Endodermal cell (in vitro differentiated cells): ENCODE measurements at regions not wholly inside any gene's neighbourhood (a gene's known extent, or its start where the extent isn't known, plus 50 kb on each side); places are given as distances from the start of the nearest gene placed in this dataset.

Experiments
- DNase-seq: peaks from one replicate; pipeline ENCODE4 v3.0.0-alpha.2; 2017
- H3K27ac ChIP-seq: 2 replicates; pipeline ENCODE4 v1.5.1; 2013; ENCODE audit warnings: mild to moderate bottlenecking, low read depth, low read length, moderate library complexity
- H3K27me3 ChIP-seq: 2 replicates; pipeline ENCODE4 v1.6.1; 2013; ENCODE audit warnings: mild to moderate bottlenecking, low read length, moderate library complexity; ENCODE audit not compliant: insufficient read depth, control insufficient read depth, poor library complexity, severe bottlenecking
- H3K36me3 ChIP-seq: 2 replicates; pipeline ENCODE4 v1.7.0; 2013; ENCODE audit warnings: mild to moderate bottlenecking, low read length, moderate library complexity; ENCODE audit not compliant: control insufficient read depth, insufficient read depth
- H3K4me1 ChIP-seq: one replicate; pipeline ENCODE4 v1.7.0; 2013; ENCODE audit warnings: low read length; ENCODE audit not compliant: control insufficient read depth, insufficient read depth
- H3K4me3 ChIP-seq: 2 replicates; pipeline ENCODE4 v1.5.1; 2013; ENCODE audit warnings: mild to moderate bottlenecking, low read length, moderate library complexity
- H3K9ac ChIP-seq: 2 replicates; pipeline ENCODE4 v1.6.1; 2013; ENCODE audit warnings: mild to moderate bottlenecking, low read length, moderate library complexity; ENCODE audit not compliant: poor library complexity, severe bottlenecking; ENCODE audit errors: extremely low read depth
- H3K9me3 ChIP-seq: 2 replicates; pipeline ENCODE4 v1.6.1; 2013; ENCODE audit warnings: mild to moderate bottlenecking, low read length, moderate library complexity; ENCODE audit not compliant: control insufficient read depth
- H3K27ac Mint-ChIP-seq: 2 replicates; pipeline ENCODE4 v1.8.0; 2020; ENCODE audit warnings: mixed read lengths
- H3K27me3 Mint-ChIP-seq: 2 replicates; pipeline ENCODE4 v1.8.0; 2021; ENCODE audit warnings: mild to moderate bottlenecking, mixed read lengths; ENCODE audit not compliant: insufficient read depth
- H3K36me3 Mint-ChIP-seq: 2 replicates; pipeline ENCODE4 v1.8.0; 2020; ENCODE audit warnings: low read depth, mixed read lengths
- H3K4me1 Mint-ChIP-seq: 2 replicates; pipeline ENCODE4 v1.8.0; 2020; ENCODE audit warnings: mixed read lengths
- H3K4me3 Mint-ChIP-seq: 2 replicates; pipeline ENCODE4 v1.8.0; 2020; ENCODE audit warnings: mild to moderate bottlenecking, moderate library complexity, mixed read lengths
- H3K9me3 Mint-ChIP-seq: 2 replicates; pipeline ENCODE4 v1.8.0; 2020; ENCODE audit warnings: mild to moderate bottlenecking, mixed read lengths
- CTCF ChIP-seq: fragments of 200-600 bp; sonication (generic); conservative IDR thresholded peaks from 2 replicates; pipeline ENCODE4 v1.5.0; 2021; ENCODE audit warnings: antibody characterized with exemption, mild to moderate bottlenecking
- WGBS, 2 experiments: methylation state at CpG; one replicate each; pipeline versions ENCODE4 v1.1.5 to v1.1.7; 2013; ENCODE audit warnings: missing lambda C conversion rate in 2 of 2, mixed read lengths in 1 of 2; ENCODE audit not compliant: insufficient coverage in 1 of 2, insufficient read length in 1 of 2; 5-methylcytosine and 5-hydroxymethylcytosine counted together

- H3K4me3 Mint-ChIP-seq = no peak overlapping the region
- H3K27me3 Mint-ChIP-seq = no peaks in the 10 kb centered on the region
- TF ChIP-seq CTCF = no peak
- no peaks in the 10 kb centered on the region for H3K27me3 ChIP-seq
- no peak overlapping the region for H3K4me3 ChIP-seq
- peaks cover 10% of the 10 kb centered on the region for H3K9me3 ChIP-seq
- WGBS, 2 experiments = 89 to 94% methylated on average over 2 of the region's 2 CpGs
- no peak overlapping the region for H3K27ac ChIP-seq
- no peaks in the 10 kb centered on the region for H3K36me3 Mint-ChIP-seq
- H3K9me3 Mint-ChIP-seq = peaks cover 13% of the 10 kb centered on the region
- H3K4me1 ChIP-seq = no peaks in the 10 kb centered on the region
- no peak for DNase-seq
- H3K27ac Mint-ChIP-seq = no peak overlapping the region
- no peak overlapping the region for H3K9ac ChIP-seq
- no peaks in the 10 kb centered on the region for H3K36me3 ChIP-seq
- no peaks in the 10 kb centered on the region for H3K4me1 Mint-ChIP-seq
These were observed 76.2 kb upstream of the OPCML start for GRCh38 chr11:133608496-133608895.

GRCh38 chr11:133606124-133606523 lies 73.8 kb upstream of the OPCML start:
- Histone ChIP-seq H3K9me3 (peaks cover 10% of the 10 kb centered on the region), H3K9ac (no peak overlapping the region), H3K27ac (no peak overlapping the region), H3K4me1 (no peaks in the 10 kb centered on the region), H3K27me3 (no peaks in the 10 kb centered on the region), H3K4me3 (no peak overlapping the region), H3K36me3 (no peaks in the 10 kb centered on the region)
- WGBS, 2 experiments = 85 to 90% methylated on average over 2 to 3 of the region's 3 CpGs
- DNase-seq = no peak
- H3K27ac Mint-ChIP-seq = no peak overlapping the region
- no peaks in the 10 kb centered on the region for H3K36me3 Mint-ChIP-seq
- H3K4me1 Mint-ChIP-seq = no peaks in the 10 kb centered on the region
- peaks cover 13% of the 10 kb centered on the region for H3K9me3 Mint-ChIP-seq
- no peak overlapping the region for H3K4me3 Mint-ChIP-seq
- TF ChIP-seq CTCF = no peak
- H3K27me3 Mint-ChIP-seq = peaks cover 11% of the 10 kb centered on the region

GRCh38 chr11:133605482-133605881 lies 73.2 kb upstream of the OPCML start:
- H3K36me3 ChIP-seq = no peaks in the 10 kb centered on the region
- no peak for TF ChIP-seq CTCF
- Mint-ChIP-seq H3K4me1 (no peaks in the 10 kb centered on the region), H3K36me3 (no peaks in the 10 kb centered on the region), H3K9me3 (peaks cover 7% of the 10 kb centered on the region), H3K27ac (no peak overlapping the region), H3K27me3 (peaks cover 11% of the 10 kb centered on the region), H3K4me3 (no peak overlapping the region)
- no peak overlapping the region for H3K27ac ChIP-seq
- H3K9me3 ChIP-seq = peaks cover 9% of the 10 kb centered on the region
- WGBS, 2 experiments = 40 to 83% methylated on average over 1 to 2 of the region's 2 CpGs
- no peaks in the 10 kb centered on the region for H3K27me3 ChIP-seq
- H3K9ac ChIP-seq = no peak overlapping the region
- H3K4me1 ChIP-seq = no peaks in the 10 kb centered on the region
- no peak overlapping the region for H3K4me3 ChIP-seq
- no peak for DNase-seq
